ENCODE measurements at regions not wholly inside any gene's neighbourhood (a gene's known extent, or its start where the extent isn't known, plus 50 kb on each side); places are given as distances from the start of the nearest gene placed in this dataset.

GRCh38 chr6:10084111-10084986 lies 330.5 kb downstream of the TFAP2A start:
- Histone ChIP-seq H3K4me1 (ENCODE audit: insufficient read depth, poor library complexity, severe bottlenecking) (peaks cover 33% of the 10 kb centered on the region), H3K9me3 (ENCODE audit: severe bottlenecking) (no peaks in the 10 kb centered on the region), H3K36me3 (ENCODE audit: low read depth) (no peaks in the 10 kb centered on the region), H3K27me3 (ENCODE audit: insufficient read depth, poor library complexity, severe bottlenecking) (no peaks in the 10 kb centered on the region), H3K27ac (ENCODE audit: poor library complexity, severe bottlenecking) (peak overlapping the region; percentile 52), H3K4me3 (ENCODE audit: severe bottlenecking) (no peak overlapping the region)
- DNase-seq (ENCODE audit: low spot score) (peak; percentile 77), ATAC-seq (ENCODE audit: low read depth) (peak; percentile 75)
- peak; percentile 32 for TF ChIP-seq CTCF (IDR thresholded peaks at IDR 0.05; ENCODE audit: poor library complexity, severe bottlenecking)

GRCh38 chr6:10082385-10082784 lies 332.5 kb downstream of the TFAP2A start:
- no peak for TF ChIP-seq CTCF (IDR thresholded peaks at IDR 0.05; ENCODE audit: poor library complexity, severe bottlenecking)
- Histone ChIP-seq H3K4me1 (ENCODE audit: insufficient read depth, poor library complexity, severe bottlenecking) (peaks cover 33% of the 10 kb centered on the region), H3K9me3 (ENCODE audit: severe bottlenecking) (no peaks in the 10 kb centered on the region), H3K4me3 (ENCODE audit: severe bottlenecking) (no peak overlapping the region), H3K27me3 (ENCODE audit: insufficient read depth, poor library complexity, severe bottlenecking) (no peaks in the 10 kb centered on the region), H3K27ac (ENCODE audit: poor library complexity, severe bottlenecking) (peak overlapping the region; percentile 52), H3K36me3 (ENCODE audit: low read depth) (no peaks in the 10 kb centered on the region)
- ATAC-seq (ENCODE audit: low read depth) (peak; percentile 37; the same call in 2 of the 3 replicates), DNase-seq (ENCODE audit: low spot score) (no peak)

- no peaks in the 10 kb centered on the region for H3K27me3 ChIP-seq (ENCODE audit: insufficient read depth, poor library complexity, severe bottlenecking)
- no peaks in the 10 kb centered on the region for H3K36me3 ChIP-seq (ENCODE audit: low read depth)
- ATAC-seq (ENCODE audit: low read depth): no peak
- no peaks in the 10 kb centered on the region for H3K9me3 ChIP-seq (ENCODE audit: severe bottlenecking)
- peak overlapping the region; percentile 52 for H3K27ac ChIP-seq (ENCODE audit: poor library complexity, severe bottlenecking)
- no peak for DNase-seq (ENCODE audit: low spot score)
- H3K4me1 ChIP-seq (ENCODE audit: insufficient read depth, poor library complexity, severe bottlenecking): peaks cover 33% of the 10 kb centered on the region
- no peak for TF ChIP-seq CTCF (IDR thresholded peaks at IDR 0.05; ENCODE audit: poor library complexity, severe bottlenecking)
- H3K4me3 ChIP-seq (ENCODE audit: severe bottlenecking): no peak overlapping the region
These were observed 332.9 kb downstream of the TFAP2A start for GRCh38 chr6:10081957-10082356.

GRCh38 chr6:10081075-10081474 lies 333.8 kb downstream of the TFAP2A start:
- H3K27me3 ChIP-seq (ENCODE audit: insufficient read depth, poor library complexity, severe bottlenecking): no peaks in the 10 kb centered on the region
- DNase-seq (ENCODE audit: low spot score): no peak
- no peaks in the 10 kb centered on the region for H3K9me3 ChIP-seq (ENCODE audit: severe bottlenecking)
- no peak for TF ChIP-seq CTCF (IDR thresholded peaks at IDR 0.05; ENCODE audit: poor library complexity, severe bottlenecking)
- peak; percentile 63 for ATAC-seq (ENCODE audit: low read depth)
- H3K27ac ChIP-seq (ENCODE audit: poor library complexity, severe bottlenecking): peak overlapping the region; percentile 52
- no peaks in the 10 kb centered on the region for H3K36me3 ChIP-seq (ENCODE audit: low read depth)
- H3K4me3 ChIP-seq (ENCODE audit: severe bottlenecking): no peak overlapping the region
- H3K4me1 ChIP-seq (ENCODE audit: insufficient read depth, poor library complexity, severe bottlenecking): peaks cover 33% of the 10 kb centered on the region

- H3K4me1 ChIP-seq (ENCODE audit: insufficient read depth, poor library complexity, severe bottlenecking): peaks cover 33% of the 10 kb centered on the region
- TF ChIP-seq CTCF (IDR thresholded peaks at IDR 0.05; ENCODE audit: poor library complexity, severe bottlenecking): no peak
- H3K27me3 ChIP-seq (ENCODE audit: insufficient read depth, poor library complexity, severe bottlenecking): no peaks in the 10 kb centered on the region
- ATAC-seq (ENCODE audit: low read depth) (no peak), DNase-seq (ENCODE audit: low spot score) (no peak)
- no peaks in the 10 kb centered on the region for H3K9me3 ChIP-seq (ENCODE audit: severe bottlenecking)
- no peak overlapping the region for H3K4me3 ChIP-seq (ENCODE audit: severe bottlenecking)
- H3K27ac ChIP-seq (ENCODE audit: poor library complexity, severe bottlenecking): no peak overlapping the region
- H3K36me3 ChIP-seq (ENCODE audit: low read depth): no peaks in the 10 kb centered on the region
These were observed 334.3 kb downstream of the TFAP2A start for GRCh38 chr6:10080561-10080960.
